Mesenchymal stem cell (in vitro differentiated cells and primary cell): ENCODE measurements at regions not wholly inside any gene's neighbourhood (a gene's known extent, or its start where the extent isn't known, plus 50 kb on each side); places are given as distances from the start of the nearest gene placed in this dataset.

Experiments
- DNase-seq: peaks from one replicate; pipeline ENCODE4 v3.0.0-alpha.2; 2013
- H2AFZ ChIP-seq: one replicate; pipeline ENCODE4 v1.6.1; 2013; ENCODE audit warnings: low read depth, mild to moderate bottlenecking, control low read depth, inconsistent platforms, low read length, moderate library complexity
- H2AK5ac ChIP-seq: 2 replicates; pipeline ENCODE4 v1.6.1; 2013; ENCODE audit warnings: low read length, moderate library complexity, mild to moderate bottlenecking, inconsistent platforms; ENCODE audit not compliant: severe bottlenecking
- H2BK120ac ChIP-seq: one replicate; pipeline ENCODE4 v1.6.1; 2013; ENCODE audit warnings: low read depth, mild to moderate bottlenecking, inconsistent platforms, low read length, moderate library complexity
- H2BK12ac ChIP-seq, 2 experiments: one replicate each; pipeline ENCODE4 v1.6.1; 2013; ENCODE audit warnings: inconsistent platforms in 2 of 2, low read length in 2 of 2, mild to moderate bottlenecking in 2 of 2, moderate library complexity in 2 of 2, control low read depth in 1 of 2
- H2BK15ac ChIP-seq: one replicate; pipeline ENCODE4 v1.6.1; 2013; ENCODE audit warnings: mild to moderate bottlenecking, low read depth, inconsistent platforms; ENCODE audit not compliant: poor library complexity, severe bottlenecking
- H2BK5ac ChIP-seq: 2 replicates; pipeline ENCODE4 v1.6.1; 2013; ENCODE audit warnings: low read depth, mild to moderate bottlenecking, low read length, control low read depth, inconsistent platforms; ENCODE audit not compliant: poor library complexity, severe bottlenecking
- H3K14ac ChIP-seq, 2 experiments: one replicate each; pipeline ENCODE4 v1.6.1; 2013; ENCODE audit warnings: inconsistent platforms in 2 of 2, low read length in 2 of 2, control low read depth in 1 of 2, mild to moderate bottlenecking in 1 of 2, moderate library complexity in 1 of 2
- H3K18ac ChIP-seq, 2 experiments: one replicate each; pipeline ENCODE4 v1.6.1; 2013; ENCODE audit warnings: inconsistent platforms in 2 of 2, low read length in 2 of 2, control low read depth in 1 of 2, low read depth in 1 of 2, mild to moderate bottlenecking in 1 of 2
- H3K23ac ChIP-seq, 2 experiments: one replicate each; pipeline ENCODE4 v1.6.1; 2013; ENCODE audit warnings: inconsistent platforms in 2 of 2, low read length in 2 of 2, mild to moderate bottlenecking in 2 of 2, moderate library complexity in 2 of 2, control low read depth in 1 of 2
- H3K27ac ChIP-seq: 2 replicates; pipeline ENCODE4 v1.5.1; 2013; ENCODE audit warnings: mild to moderate bottlenecking, moderate library complexity, low read length, control low read depth, inconsistent platforms; ENCODE audit not compliant: poor library complexity, severe bottlenecking
- H3K27me3 ChIP-seq, 2 experiments: 2 replicates each; pipeline versions ENCODE4 v1.6.1 to v1.7.0; 2013; ENCODE audit warnings: low read length in 2 of 2, mild to moderate bottlenecking in 2 of 2, moderate library complexity in 2 of 2, control low read depth in 1 of 2, inconsistent platforms in 1 of 2; ENCODE audit not compliant: control insufficient read depth in 1 of 2, insufficient read depth in 1 of 2
- H3K36me3 ChIP-seq, 2 experiments: 2 replicates each; pipeline versions ENCODE4 v1.6.1 to v1.7.0; 2013; ENCODE audit warnings: low read length in 2 of 2, control low read depth in 1 of 2, inconsistent platforms in 1 of 2, low read depth in 1 of 2, mild to moderate bottlenecking in 1 of 2; ENCODE audit not compliant: insufficient read depth in 2 of 2, control insufficient read depth in 1 of 2
- H3K4ac ChIP-seq, 2 experiments: one replicate each; pipeline ENCODE4 v1.6.1; 2013; ENCODE audit warnings: inconsistent platforms in 2 of 2, low read length in 2 of 2, mild to moderate bottlenecking in 2 of 2, moderate library complexity in 2 of 2, control low read depth in 1 of 2, low read depth in 1 of 2
- H3K4me1 ChIP-seq: 2 replicates; pipeline ENCODE4 v1.6.1; 2013; ENCODE audit warnings: low read depth, low read length, control low read depth; ENCODE audit not compliant: control insufficient read depth, insufficient read depth
- H3K4me2 ChIP-seq: 2 replicates; pipeline ENCODE4 v1.6.1; 2013; ENCODE audit warnings: low read length, mild to moderate bottlenecking, inconsistent platforms; ENCODE audit not compliant: poor library complexity, severe bottlenecking
- H3K4me3 ChIP-seq, 2 experiments: 2 replicates each; pipeline versions ENCODE4 v1.5.1 to v1.7.0; 2013; ENCODE audit warnings: low read length in 2 of 2, mild to moderate bottlenecking in 2 of 2, control low read depth in 1 of 2, low read depth in 1 of 2; ENCODE audit not compliant: insufficient read depth in 1 of 2
- H3K79me1 ChIP-seq: replicated peaks from 2 replicates; pipeline ENCODE4 v1.6.1; 2013; ENCODE audit warnings: mild to moderate bottlenecking, control low read depth, low read length, inconsistent platforms; ENCODE audit not compliant: poor library complexity, severe bottlenecking
- H3K9ac ChIP-seq: 2 replicates; pipeline ENCODE4 v1.7.0; 2013; ENCODE audit warnings: mild to moderate bottlenecking, low read length, moderate library complexity
- H3K9me3 ChIP-seq: 2 replicates; pipeline ENCODE4 v1.7.0; 2013; ENCODE audit warnings: mild to moderate bottlenecking, low read length; ENCODE audit not compliant: control insufficient read depth
- H4K8ac ChIP-seq: one replicate; pipeline ENCODE4 v1.6.1; 2013; ENCODE audit warnings: inconsistent platforms, mild to moderate bottlenecking, low read length, moderate library complexity
- H4K91ac ChIP-seq: one replicate; pipeline ENCODE4 v1.6.1; 2013; ENCODE audit warnings: mild to moderate bottlenecking, low read length, inconsistent platforms
- WGBS: methylation state at CpG from one replicate; pipeline ENCODE4 v1.1.7; 2013; ENCODE audit warnings: mixed read lengths; 5-methylcytosine and 5-hydroxymethylcytosine counted together

- WGBS: 70% methylated on average over 2 of the region's 2 CpGs
- Histone ChIP-seq H2AK5ac (no peak overlapping the region), H3K79me1 (no peaks in the 10 kb centered on the region), H3K23ac (no peak overlapping the region), H3K27ac (no peak overlapping the region), H2BK120ac (no peak overlapping the region), H2BK5ac (no peak overlapping the region), H2BK15ac (no peak overlapping the region), H3K18ac (no peak overlapping the region), H3K4me2 (no peak overlapping the region), H2AFZ (no peak overlapping the region), H3K36me3 (no peaks in the 10 kb centered on the region), H4K8ac (no peak overlapping the region), H3K4ac (no peak overlapping the region), H3K9me3 (no peaks in the 10 kb centered on the region), H3K27me3 (no peaks in the 10 kb centered on the region), H2BK12ac (no peak overlapping the region), H4K91ac (no peak overlapping the region), H3K4me1 (peaks cover 14% of the 10 kb centered on the region), H3K9ac (no peak overlapping the region), H3K4me3 (no peak overlapping the region), H3K14ac (no peak overlapping the region)
- no peak for DNase-seq
These were observed 68.6 kb upstream of the NFIL3 start for GRCh38 chr9:91492237-91492636.

- Histone ChIP-seq H3K14ac (peak overlapping the region in 1 of 2 experiments; percentile 6), H2BK12ac (no peak overlapping the region), H3K27ac (no peak overlapping the region), H3K4me1 (peaks cover 13% of the 10 kb centered on the region), H3K4me2 (no peak overlapping the region), H4K8ac (no peak overlapping the region), H3K79me1 (no peaks in the 10 kb centered on the region), H3K27me3 (no peaks in the 10 kb centered on the region), H3K18ac (no peak overlapping the region), H3K36me3 (no peaks in the 10 kb centered on the region), H3K4ac (no peak overlapping the region), H3K9ac (no peak overlapping the region), H2AK5ac (no peak overlapping the region), H2BK5ac (no peak overlapping the region), H4K91ac (peak overlapping the region; percentile 23), H3K9me3 (no peaks in the 10 kb centered on the region), H2BK15ac (no peak overlapping the region), H3K23ac (no peak overlapping the region), H3K4me3 (no peak overlapping the region), H2AFZ (no peak overlapping the region), H2BK120ac (no peak overlapping the region)
- 94% methylated on average over 9 of the region's 9 CpGs for WGBS
- no peak for DNase-seq
These were observed 68.0 kb upstream of the NFIL3 start for GRCh38 chr9:91491624-91492023.

DNA sequence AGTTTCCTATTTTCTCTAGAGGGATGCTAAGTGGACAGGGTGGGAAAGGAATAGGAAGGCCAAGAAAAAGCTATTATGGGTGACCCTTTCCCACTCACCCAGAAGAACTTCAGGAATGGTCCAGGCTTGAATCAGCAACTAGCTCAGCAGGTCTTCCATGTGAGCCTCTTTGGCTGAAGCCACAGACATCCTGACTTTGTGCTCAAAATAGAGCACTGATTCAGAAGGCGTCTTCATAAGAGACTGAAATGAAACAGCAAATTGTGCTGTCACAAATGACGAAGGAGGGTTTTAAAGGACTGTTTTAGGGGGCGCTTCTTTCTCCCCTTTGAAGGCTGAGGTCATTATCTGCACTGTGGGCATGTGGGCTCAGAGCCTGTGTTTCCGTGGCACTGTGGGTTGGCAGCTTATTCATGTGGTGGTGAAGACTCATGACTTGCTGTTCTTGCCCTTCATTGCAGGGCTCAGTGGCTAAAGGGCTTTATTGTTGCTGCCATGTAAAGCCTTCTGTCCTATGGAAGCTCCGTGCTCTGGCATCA lies 65.8 kb upstream of the NFIL3 start:
- Histone ChIP-seq H3K4me3 (no peak overlapping the region), H3K4me2 (no peak overlapping the region), H2AK5ac (no peak overlapping the region), H3K36me3 (no peaks in the 10 kb centered on the region), H4K8ac (peak overlapping the region; percentile 52), H3K9ac (peak overlapping the region; percentile 57), H3K27me3 (no peaks in the 10 kb centered on the region), H3K23ac (no peak overlapping the region), H2BK15ac (no peak overlapping the region), H3K14ac (no peak overlapping the region), H2BK5ac (no peak overlapping the region), H4K91ac (no peak overlapping the region), H3K27ac (no peak overlapping the region), H3K4ac (no peak overlapping the region), H3K4me1 (peaks cover 12% of the 10 kb centered on the region), H2BK12ac (peak overlapping the region in 1 of 2 experiments; percentile 31), H3K79me1 (no peaks in the 10 kb centered on the region), H2AFZ (no peak overlapping the region), H3K18ac (peak overlapping the region in 1 of 2 experiments; percentile 29), H3K9me3 (no peaks in the 10 kb centered on the region), H2BK120ac (no peak overlapping the region)
- DNase-seq: peak; percentile 79
- WGBS: 75% methylated on average over 5 of the region's 5 CpGs

DNA sequence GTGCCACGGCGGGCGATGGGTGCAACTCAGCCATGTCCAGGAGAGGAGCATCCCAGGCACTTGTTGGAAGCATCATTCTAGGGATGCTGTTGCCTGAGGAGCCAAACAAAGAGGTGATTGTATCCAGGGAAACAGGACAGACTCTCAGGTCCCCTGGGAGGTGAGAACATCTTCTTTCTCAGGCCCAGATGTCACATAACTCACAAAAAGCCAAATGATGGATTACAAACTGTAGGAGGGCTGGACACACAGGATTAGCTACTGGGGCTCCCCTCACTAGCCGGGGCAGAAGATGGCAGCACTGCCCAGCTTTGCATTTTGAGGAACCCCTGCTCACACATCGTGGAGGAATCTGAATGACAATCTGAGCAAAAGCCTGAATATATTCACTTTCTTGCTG lies 64.7 kb upstream of the NFIL3 start:
- Histone ChIP-seq H3K79me1 (no peaks in the 10 kb centered on the region), H4K8ac (no peak overlapping the region), H3K27me3 (no peaks in the 10 kb centered on the region), H2BK15ac (no peak overlapping the region), H2AFZ (no peak overlapping the region), H3K18ac (peak overlapping the region in 1 of 2 experiments; percentile 4), H3K9me3 (no peaks in the 10 kb centered on the region), H3K4me3 (no peak overlapping the region), H2BK5ac (no peak overlapping the region), H3K4ac (no peak overlapping the region), H3K4me1 (peaks cover 12% of the 10 kb centered on the region), H3K27ac (no peak overlapping the region), H3K23ac (no peak overlapping the region), H2AK5ac (no peak overlapping the region), H3K36me3 (no peaks in the 10 kb centered on the region), H2BK120ac (no peak overlapping the region), H3K14ac (no peak overlapping the region), H3K4me2 (no peak overlapping the region), H3K9ac (peak overlapping the region; percentile 72), H4K91ac (no peak overlapping the region), H2BK12ac (peak overlapping the region in 1 of 2 experiments; percentile 8)
- 90% methylated on average over 5 of the region's 5 CpGs for WGBS
- DNase-seq: no peak
